Lung (tissue), 11 donors: ENCODE measurements at regions not wholly inside any gene's neighbourhood (a gene's known extent, or its start where the extent isn't known, plus 50 kb on each side); places are given as distances from the start of the nearest gene placed in this dataset.
A peak's percentile ranks its signal among the peaks of the same experiment; 100 is the strongest.

Experiments
- ATAC-seq: fragments of 200-7000 bp; cut with Tn5 transposase; one replicate; pipeline ENCODE4 v1.9.1; 2020; ENCODE audit warnings: moderate number of reproducible peaks; ENCODE audit not compliant: insufficient read depth, low FRiP score
- DNase-seq, 3 donors: peaks; one replicate each; pipeline ENCODE4 v3.0.0-alpha.2; 2013 to 2017
- H3K27ac ChIP-seq, 2 donors: one replicate each; pipeline ENCODE4 v1.5.1; 2013; ENCODE audit warnings: mild to moderate bottlenecking in 2 of 2, moderate library complexity in 2 of 2, control low read depth in 1 of 2, inconsistent platforms in 1 of 2, low read depth in 1 of 2, low read length in 1 of 2
- H3K27me3 ChIP-seq, 3 donors: one replicate each; pipeline ENCODE4 v1.5.1; 2013; ENCODE audit warnings: low read length in 2 of 3; ENCODE audit not compliant: control insufficient read depth in 3 of 3, insufficient read depth in 3 of 3
- H3K36me3 ChIP-seq, 4 donors: one replicate each; pipeline ENCODE4 v1.5.1; 2013; ENCODE audit warnings: low read length in 4 of 4, mild to moderate bottlenecking in 1 of 4, moderate library complexity in 1 of 4; ENCODE audit not compliant: control insufficient read depth in 4 of 4, insufficient read depth in 4 of 4
- H3K4me1 ChIP-seq, 5 donors: one replicate each; pipeline ENCODE4 v1.5.1; 2013; ENCODE audit warnings: low read length in 5 of 5, mild to moderate bottlenecking in 2 of 5, moderate library complexity in 1 of 5; ENCODE audit not compliant: control insufficient read depth in 5 of 5, insufficient read depth in 5 of 5
- H3K4me3 ChIP-seq: one replicate; pipeline ENCODE4 v1.5.1; 2013; ENCODE audit warnings: mild to moderate bottlenecking, control low read depth, moderate library complexity
- H3K9ac ChIP-seq, 2 donors: one replicate each; pipeline ENCODE4 v1.5.1; 2013; ENCODE audit warnings: low read length in 2 of 2, control low read depth in 1 of 2; ENCODE audit not compliant: insufficient read depth in 1 of 2
- H3K9me3 ChIP-seq, 4 donors: one replicate each; pipeline ENCODE4 v1.5.1; 2013; ENCODE audit warnings: low read length in 3 of 4, mild to moderate bottlenecking in 1 of 4, moderate library complexity in 1 of 4; ENCODE audit not compliant: control insufficient read depth in 4 of 4, insufficient read depth in 3 of 4
- CTCF ChIP-seq: IDR thresholded peaks from 2 replicates; pipeline ENCODE4 v1.5.1; 2012; ENCODE audit warnings: mild to moderate bottlenecking; ENCODE audit errors: control extremely low read depth, extremely low read depth
- WGBS, 2 donors: extraction: QIAGEN DNeasy Blood & Tissue Kit; methylation state at CpG; one replicate each; pipeline ENCODE4 v1.1.7; 2013; 5-methylcytosine and 5-hydroxymethylcytosine counted together
- donor health status: control.
- donor health status: control.
- donor health status: Bipolar disorder and iron deficiency.
- donor health status: healthy.
- donor health status: DM: yes; HTN: yes; CAD: no.

GRCh38 chr9:78680196-78680595 is 383.3 kb downstream of the PSAT1 start:
- Histone ChIP-seq H3K27me3 (peaks cover 0 to 3% (median 0%) of the 10 kb centered on the region in 3 donors), H3K36me3 (no peaks in the 10 kb centered on the region), H3K4me1 (no peaks in the 10 kb centered on the region), H3K9ac (no peak overlapping the region), H3K9me3 (no peaks in the 10 kb centered on the region), H3K4me3 (no peak overlapping the region), H3K27ac (no peak overlapping the region)
- DNase-seq: no peak
- 83 to 94% methylated on average over 3 of the region's 3 CpGs for WGBS, 2 donors
- no peak for TF ChIP-seq CTCF
- no peak for ATAC-seq

GRCh38 chr9:78682216-78682615 is 385.3 kb downstream of the PSAT1 start:
- DNase-seq (peak in 2 of 3 donors; percentile 1 to 34), ATAC-seq (no peak)
- peaks cover 0 to 3% (median 0%) of the 10 kb centered on the region in 3 donors for H3K27me3 ChIP-seq
- H3K4me1 ChIP-seq: no peaks in the 10 kb centered on the region
- 37 to 61% methylated on average over 5 of the region's 5 CpGs for WGBS, 2 donors
- no peaks in the 10 kb centered on the region for H3K9me3 ChIP-seq
- no peak for TF ChIP-seq CTCF
- no peaks in the 10 kb centered on the region for H3K36me3 ChIP-seq
- H3K9ac ChIP-seq: no peak overlapping the region
- no peak overlapping the region for H3K4me3 ChIP-seq
- no peak overlapping the region for H3K27ac ChIP-seq

DNA sequence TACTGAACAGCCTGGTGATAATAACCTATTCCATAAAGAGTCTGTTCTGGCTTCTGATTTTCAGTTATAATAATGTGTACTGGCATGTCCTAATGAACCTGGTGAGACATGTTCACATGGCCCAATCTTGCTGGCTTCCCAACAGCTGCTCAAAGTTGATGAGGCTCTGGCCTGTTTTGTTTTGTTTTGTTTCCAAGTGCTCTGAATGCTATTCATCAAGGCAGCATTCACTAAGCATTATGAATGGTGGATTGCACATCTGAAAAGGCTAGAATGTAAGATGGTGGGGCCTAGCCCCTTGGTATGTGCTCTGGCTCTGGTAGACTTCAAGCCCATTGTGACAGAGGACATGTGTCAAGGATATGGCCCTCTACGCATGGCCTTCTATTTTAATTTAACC is 388.5 kb downstream of the PSAT1 start:
- 98% methylated on average over 1 of the region's 1 CpG for WGBS, 2 donors
- TF ChIP-seq CTCF: no peak
- DNase-seq: no peak

GRCh38 chr9:78688796-78689195 is 391.9 kb downstream of the PSAT1 start:
- TF ChIP-seq CTCF: no peak
- ATAC-seq (no peak), DNase-seq (no peak)
- Histone ChIP-seq H3K27ac (no peak overlapping the region), H3K4me1 (no peaks in the 10 kb centered on the region), H3K4me3 (no peak overlapping the region), H3K9ac (no peak overlapping the region), H3K36me3 (no peaks in the 10 kb centered on the region), H3K9me3 (no peaks in the 10 kb centered on the region), H3K27me3 (peaks cover 0 to 3% (median 0%) of the 10 kb centered on the region in 3 donors)
- WGBS, 2 donors: 45 to 47% methylated on average over 1 of the region's 1 CpG

More for the DNA sequence above, 388.5 kb downstream of the PSAT1 start:
- ATAC-seq: no peak
- Histone ChIP-seq H3K4me1 (no peaks in the 10 kb centered on the region), H3K27ac (no peak overlapping the region), H3K27me3 (peaks cover 0 to 3% (median under 1%) of the 10 kb centered on the region in 3 donors), H3K36me3 (no peaks in the 10 kb centered on the region), H3K9ac (no peak overlapping the region), H3K4me3 (no peak overlapping the region), H3K9me3 (no peaks in the 10 kb centered on the region)
